OCI-LY1 (cell line): ENCODE measurements at regions not wholly inside any gene's neighbourhood (a gene's known extent, or its start where the extent isn't known, plus 50 kb on each side); places are given as distances from the start of the nearest gene placed in this dataset.

ENCODE experiments used
- EZH2 ChIP-seq: fragments of 200-600 bp; sonication (generic), shearing (Covaris generic); IDR thresholded peaks from 2 replicates; pipeline ENCODE4 v1.8.0; 2017; ENCODE audit warnings: borderline replicate concordance, mixed run types, mild to moderate bottlenecking, antibody characterized with exemption, low read length, moderate library complexity, mixed read lengths
- TF ChIP-seq, protein P1 (sequence below): fragments of 200-600 bp; sonication (generic), shearing (Covaris generic); IDR thresholded peaks from 2 replicates; pipeline ENCODE4 v1.5.1; 2017; ENCODE audit warnings: mild to moderate bottlenecking, antibody characterized with exemption, low read length, moderate library complexity, mixed read lengths

DNA sequence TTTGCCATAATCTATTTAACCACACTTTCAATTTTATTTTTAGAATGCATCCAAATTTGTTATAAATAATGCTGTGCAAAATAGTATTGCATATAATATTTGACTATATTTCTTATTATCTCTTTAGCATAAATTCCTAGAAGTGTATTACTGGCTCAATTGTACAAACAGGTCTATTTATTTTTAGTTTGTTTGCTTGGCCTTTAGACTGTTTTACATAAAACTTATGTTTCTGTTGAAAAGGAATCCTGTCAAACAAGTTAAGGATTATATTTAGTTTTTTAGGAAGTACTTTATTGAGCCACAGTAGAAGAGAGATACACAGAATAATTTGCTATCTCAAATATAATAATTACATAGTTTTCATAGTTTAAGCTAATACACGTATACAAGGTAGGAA is 413.8 kb downstream of the GBA3 start:
- TF ChIP-seq, protein P1, sequence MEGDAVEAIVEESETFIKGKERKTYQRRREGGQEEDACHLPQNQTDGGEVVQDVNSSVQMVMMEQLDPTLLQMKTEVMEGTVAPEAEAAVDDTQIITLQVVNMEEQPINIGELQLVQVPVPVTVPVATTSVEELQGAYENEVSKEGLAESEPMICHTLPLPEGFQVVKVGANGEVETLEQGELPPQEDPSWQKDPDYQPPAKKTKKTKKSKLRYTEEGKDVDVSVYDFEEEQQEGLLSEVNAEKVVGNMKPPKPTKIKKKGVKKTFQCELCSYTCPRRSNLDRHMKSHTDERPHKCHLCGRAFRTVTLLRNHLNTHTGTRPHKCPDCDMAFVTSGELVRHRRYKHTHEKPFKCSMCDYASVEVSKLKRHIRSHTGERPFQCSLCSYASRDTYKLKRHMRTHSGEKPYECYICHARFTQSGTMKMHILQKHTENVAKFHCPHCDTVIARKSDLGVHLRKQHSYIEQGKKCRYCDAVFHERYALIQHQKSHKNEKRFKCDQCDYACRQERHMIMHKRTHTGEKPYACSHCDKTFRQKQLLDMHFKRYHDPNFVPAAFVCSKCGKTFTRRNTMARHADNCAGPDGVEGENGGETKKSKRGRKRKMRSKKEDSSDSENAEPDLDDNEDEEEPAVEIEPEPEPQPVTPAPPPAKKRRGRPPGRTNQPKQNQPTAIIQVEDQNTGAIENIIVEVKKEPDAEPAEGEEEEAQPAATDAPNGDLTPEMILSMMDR: no peak
- no peak for TF ChIP-seq EZH2
